Choroid plexus epithelial cell (primary cell): ENCODE measurements at regions not wholly inside any gene's neighbourhood (a gene's known extent, or its start where the extent isn't known, plus 50 kb on each side); places are given as distances from the start of the nearest gene placed in this dataset.

ENCODE experiments used
- DNase-seq: peaks from one replicate; pipeline ENCODE4 v3.0.0-alpha.2; 2010; ENCODE audit warnings: low read depth
- H3K4me3 ChIP-seq: 2 replicates; pipeline ENCODE4 v1.5.1; 2011; ENCODE audit warnings: low read depth, mild to moderate bottlenecking, control low read depth, low read length, moderate library complexity
- TF ChIP-seq, protein P1 (sequence below): conservative IDR thresholded peaks from 2 replicates; pipeline ENCODE4 v1.5.1; 2011; ENCODE audit warnings: low read depth, mild to moderate bottlenecking, control low read depth, inconsistent platforms, low read length, moderate library complexity

DNA sequence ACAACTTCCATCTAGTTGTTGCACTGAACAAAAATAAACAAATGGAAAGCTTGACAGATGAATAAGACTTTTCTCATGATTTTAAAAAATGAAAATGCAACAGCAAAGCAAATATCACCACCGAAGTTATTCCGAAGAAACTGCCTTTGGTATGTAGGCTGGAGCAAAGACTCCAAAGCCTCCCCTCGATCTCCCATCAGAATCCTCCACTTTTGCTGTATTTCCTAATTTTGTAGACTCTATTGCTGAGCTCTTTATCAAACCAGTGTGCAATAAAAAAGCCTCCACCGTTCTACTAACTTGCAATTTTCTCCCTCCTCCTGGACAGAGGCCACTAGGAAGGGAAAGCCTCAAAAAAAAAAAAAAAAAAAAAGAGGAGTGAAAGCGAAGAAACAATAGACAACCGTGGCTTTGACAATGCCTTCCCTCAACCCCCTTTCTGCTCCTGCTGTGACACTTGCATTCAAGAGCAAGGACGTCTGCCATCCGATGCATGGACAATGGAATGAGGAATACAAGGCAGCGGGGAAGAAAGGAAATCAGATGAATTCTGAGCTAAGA lies 190.9 kb upstream of the BLID start:
- TF ChIP-seq, protein P1, sequence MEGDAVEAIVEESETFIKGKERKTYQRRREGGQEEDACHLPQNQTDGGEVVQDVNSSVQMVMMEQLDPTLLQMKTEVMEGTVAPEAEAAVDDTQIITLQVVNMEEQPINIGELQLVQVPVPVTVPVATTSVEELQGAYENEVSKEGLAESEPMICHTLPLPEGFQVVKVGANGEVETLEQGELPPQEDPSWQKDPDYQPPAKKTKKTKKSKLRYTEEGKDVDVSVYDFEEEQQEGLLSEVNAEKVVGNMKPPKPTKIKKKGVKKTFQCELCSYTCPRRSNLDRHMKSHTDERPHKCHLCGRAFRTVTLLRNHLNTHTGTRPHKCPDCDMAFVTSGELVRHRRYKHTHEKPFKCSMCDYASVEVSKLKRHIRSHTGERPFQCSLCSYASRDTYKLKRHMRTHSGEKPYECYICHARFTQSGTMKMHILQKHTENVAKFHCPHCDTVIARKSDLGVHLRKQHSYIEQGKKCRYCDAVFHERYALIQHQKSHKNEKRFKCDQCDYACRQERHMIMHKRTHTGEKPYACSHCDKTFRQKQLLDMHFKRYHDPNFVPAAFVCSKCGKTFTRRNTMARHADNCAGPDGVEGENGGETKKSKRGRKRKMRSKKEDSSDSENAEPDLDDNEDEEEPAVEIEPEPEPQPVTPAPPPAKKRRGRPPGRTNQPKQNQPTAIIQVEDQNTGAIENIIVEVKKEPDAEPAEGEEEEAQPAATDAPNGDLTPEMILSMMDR = no peak
- DNase-seq = no peak
- H3K4me3 ChIP-seq = no peak overlapping the region

DNA sequence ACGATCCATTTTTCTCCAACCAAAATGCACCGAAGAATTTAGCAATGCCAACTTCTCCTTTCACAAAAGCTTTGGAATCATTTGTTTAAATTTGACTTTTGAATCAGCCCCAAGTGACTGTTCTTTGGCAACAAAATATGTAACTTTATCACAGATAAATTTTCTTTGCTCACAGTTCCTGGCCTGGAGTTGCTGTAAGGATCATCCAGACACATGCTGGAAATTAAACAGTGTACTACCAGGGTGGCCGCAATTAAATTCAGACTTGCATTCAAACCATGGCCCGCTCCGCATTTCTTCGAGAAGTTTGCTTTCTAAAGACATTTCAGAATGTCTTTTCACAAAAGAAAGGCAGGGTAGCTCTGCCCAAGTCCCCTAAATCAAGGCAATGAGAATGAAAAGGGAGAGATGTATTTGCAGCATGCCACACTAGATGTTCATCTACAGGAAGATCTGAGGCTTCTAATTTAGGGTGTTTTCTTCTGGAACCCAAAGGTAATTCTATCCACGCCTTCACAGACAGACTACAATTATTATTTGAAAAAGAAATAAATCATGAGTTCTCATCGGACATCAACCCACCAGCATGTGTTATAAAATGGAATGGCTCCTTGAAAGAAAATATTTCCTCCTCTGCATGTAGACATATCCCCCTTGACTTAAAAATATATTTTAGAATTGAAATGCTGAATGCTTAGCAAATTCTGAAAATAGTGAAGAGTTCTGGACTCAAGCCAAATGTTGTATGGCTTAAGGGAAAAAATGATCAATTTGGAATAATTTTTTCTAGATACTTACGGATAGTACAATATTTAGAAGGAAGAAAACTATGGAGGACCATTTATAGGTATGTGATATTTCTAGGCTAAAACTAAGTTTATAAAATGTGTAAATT lies 189.7 kb upstream of the BLID start:
- no peak for DNase-seq
- TF ChIP-seq, protein P1 = no peak
- H3K4me3 ChIP-seq = no peak overlapping the region

GRCh38 chr11:122304973-122305372 lies 189.0 kb upstream of the BLID start:
- DNase-seq = no peak
- no peak overlapping the region for H3K4me3 ChIP-seq
- TF ChIP-seq, protein P1 = no peak

DNA sequence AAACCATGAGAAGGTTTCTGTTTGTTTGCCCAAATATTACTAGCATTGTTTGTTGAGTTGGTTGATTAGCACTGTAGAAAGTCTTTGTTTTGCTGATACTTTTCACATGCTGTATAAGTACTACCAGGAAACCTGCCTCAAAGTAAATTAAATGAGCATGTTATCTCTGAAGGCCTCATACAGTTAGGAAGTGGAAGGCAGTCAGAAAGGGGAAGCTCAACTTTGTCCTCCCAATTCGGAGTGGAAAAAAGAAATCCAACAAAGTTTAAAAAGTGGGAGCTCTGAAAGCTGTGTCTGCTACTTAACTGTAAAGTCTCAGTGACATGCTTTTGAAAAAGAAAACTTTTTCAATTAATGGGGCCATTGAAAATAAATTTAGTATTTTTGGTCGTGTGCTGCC lies 188.3 kb upstream of the BLID start:
- H3K4me3 ChIP-seq = no peak overlapping the region
- TF ChIP-seq, protein P1 = no peak
- DNase-seq = no peak

DNA sequence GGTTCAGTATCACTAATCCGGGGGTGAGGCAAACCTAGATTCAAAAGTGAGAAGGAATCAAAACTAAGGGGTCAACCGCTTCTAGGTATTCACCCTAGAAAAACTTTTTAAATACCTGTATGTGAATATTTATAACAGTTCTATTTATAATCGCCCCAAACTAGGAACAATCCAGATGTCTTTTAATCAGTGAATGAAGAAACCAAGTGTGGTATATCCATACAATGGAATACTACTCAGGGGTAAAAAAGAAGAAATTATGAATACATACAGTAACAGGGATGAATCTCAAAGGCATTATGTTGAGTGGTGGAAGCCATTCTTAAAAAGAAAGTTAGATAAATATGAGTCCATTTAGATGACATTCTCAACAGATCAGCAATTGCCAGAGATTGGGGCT lies 178.0 kb upstream of the BLID start:
- DNase-seq = no peak
- TF ChIP-seq, protein P1 = no peak

GRCh38 chr11:122293296-122294023 lies 177.4 kb upstream of the BLID start:
- TF ChIP-seq, protein P1 = peak; percentile 57
- no peak overlapping the region for H3K4me3 ChIP-seq
- DNase-seq = peak; percentile 57

More for the DNA sequence above, 178.0 kb upstream of the BLID start:
- H3K4me3 ChIP-seq = no peak overlapping the region
